ENCODE measurements at regions not wholly inside any gene's neighbourhood (a gene's known extent, or its start where the extent isn't known, plus 50 kb on each side); places are given as distances from the start of the nearest gene placed in this dataset.

GRCh38 chr6:137776256-137776655 lies 90.8 kb upstream of the TNFAIP3 start:
- no peak for TF ChIP-seq CTCF (IDR thresholded peaks at IDR 0.05)
- TF ChIP-seq EP300 (IDR thresholded peaks at IDR 0.05), result no peak
- no peak for TF ChIP-seq POLR2A (IDR thresholded peaks at IDR 0.05)
